ENCODE measurements at regions not wholly inside any gene's neighbourhood (a gene's known extent, or its start where the extent isn't known, plus 50 kb on each side); places are given as distances from the start of the nearest gene placed in this dataset.
"Not testable (repeated sequence)": the region's sequence is repeated elsewhere in the genome, so short reads cannot be mapped to it uniquely, and the experiment has no call there.

GRCh38 chr1:14420686-14421085 lies 177.8 kb upstream of the KAZN start:
- no peak for FAIRE-seq

GRCh38 chr1:14421295-14421976 lies 177.0 kb upstream of the KAZN start:
- no peak for FAIRE-seq

- FAIRE-seq, result no peak
These were observed 176.4 kb upstream of the KAZN start for GRCh38 chr1:14421977-14422609.

- no peak for FAIRE-seq
These were observed 174.0 kb upstream of the KAZN start for GRCh38 chr1:14424325-14425002.

- FAIRE-seq, result no peak
These were observed 171.6 kb upstream of the KAZN start for GRCh38 chr1:14426854-14427253.

GRCh38 chr1:14429577-14429976 lies 168.9 kb upstream of the KAZN start:
- FAIRE-seq, result no peak

GRCh38 chr1:14432728-14433127 lies 165.8 kb upstream of the KAZN start:
- not testable (repeated sequence) for FAIRE-seq

- no peak for FAIRE-seq
These were observed 163.0 kb upstream of the KAZN start for GRCh38 chr1:14435368-14436023.

GRCh38 chr1:14437417-14437918 lies 161.0 kb upstream of the KAZN start:
- no peak for FAIRE-seq

GRCh38 chr1:14438127-14438769 lies 160.2 kb upstream of the KAZN start:
- no peak for FAIRE-seq

- FAIRE-seq, result no peak
These were observed 159.5 kb upstream of the KAZN start for GRCh38 chr1:14439015-14439414.

GRCh38 chr1:14440166-14440565 lies 158.3 kb upstream of the KAZN start:
- no peak for FAIRE-seq

GRCh38 chr1:14440731-14441130 lies 157.8 kb upstream of the KAZN start:
- FAIRE-seq, result no peak

- no peak for FAIRE-seq
These were observed 157.2 kb upstream of the KAZN start for GRCh38 chr1:14441302-14441741.

GRCh38 chr1:14442669-14443068 lies 155.8 kb upstream of the KAZN start:
- FAIRE-seq, result no peak

- no peak for FAIRE-seq
These were observed 155.2 kb upstream of the KAZN start for GRCh38 chr1:14443164-14443787.

GRCh38 chr1:14451217-14451616 lies 147.3 kb upstream of the KAZN start:
- no peak for FAIRE-seq

- FAIRE-seq, result no peak
These were observed 145.9 kb upstream of the KAZN start for GRCh38 chr1:14452551-14452950.

- FAIRE-seq, result no peak
These were observed 138.3 kb upstream of the KAZN start for GRCh38 chr1:14460173-14460572.

- FAIRE-seq, result no peak
These were observed 135.6 kb upstream of the KAZN start for GRCh38 chr1:14462851-14463250.

- no peak for FAIRE-seq
These were observed 132.5 kb upstream of the KAZN start for GRCh38 chr1:14466006-14466405.

GRCh38 chr1:14467112-14467511 lies 131.4 kb upstream of the KAZN start:
- FAIRE-seq, result no peak
